RWPE2 (cell line): ENCODE measurements at regions not wholly inside any gene's neighbourhood (a gene's known extent, or its start where the extent isn't known, plus 50 kb on each side); places are given as distances from the start of the nearest gene placed in this dataset.

Experiments used
- ATAC-seq: fragments of 200-7000 bp; cut with Tn5 transposase; 3 replicates; pipeline ENCODE4 v1.9.1; 2021; ENCODE audit warnings: low read depth
- DNase-seq: peaks from one replicate; pipeline ENCODE4 v3.0.0-alpha.2; 2020; ENCODE audit warnings: low spot score
- H3K27ac ChIP-seq: fragments of 450-650 bp; 2 replicates; pipeline ENCODE4 v1.5.1; 2017; ENCODE audit warnings: mild to moderate bottlenecking; ENCODE audit not compliant: poor library complexity, severe bottlenecking
- H3K27me3 ChIP-seq: fragments of 250-450 bp; sonication (Bioruptor Pico); 2 replicates; pipeline ENCODE4 v1.5.1; 2021; ENCODE audit warnings: mild to moderate bottlenecking, moderate library complexity; ENCODE audit not compliant: insufficient read depth, poor library complexity, severe bottlenecking
- H3K36me3 ChIP-seq: fragments of 250-450 bp; sonication (Bioruptor Pico); 2 replicates; pipeline ENCODE4 v1.5.1; 2020; ENCODE audit warnings: low read depth, mild to moderate bottlenecking, moderate library complexity
- H3K4me1 ChIP-seq: fragments of 250-450 bp; sonication (Bioruptor Pico); 2 replicates; pipeline ENCODE4 v1.5.1; 2021; ENCODE audit warnings: mild to moderate bottlenecking, moderate library complexity; ENCODE audit not compliant: insufficient read depth, poor library complexity, severe bottlenecking
- H3K4me3 ChIP-seq: fragments of 250-450 bp; sonication (Bioruptor Pico); 2 replicates; pipeline ENCODE4 v1.5.1; 2021; ENCODE audit warnings: mild to moderate bottlenecking, moderate library complexity; ENCODE audit not compliant: severe bottlenecking
- H3K9me3 ChIP-seq: fragments of 250-450 bp; sonication (Bioruptor Pico); 2 replicates; pipeline ENCODE4 v1.5.1; 2021; ENCODE audit warnings: mild to moderate bottlenecking, moderate library complexity; ENCODE audit not compliant: severe bottlenecking
- TF ChIP-seq, protein P1 (sequence below): fragments of 450-650 bp; IDR thresholded peaks from one replicate; pipeline ENCODE4 v1.5.1; 2017; ENCODE audit warnings: mild to moderate bottlenecking, moderate library complexity; ENCODE audit not compliant: poor library complexity, severe bottlenecking

DNA sequence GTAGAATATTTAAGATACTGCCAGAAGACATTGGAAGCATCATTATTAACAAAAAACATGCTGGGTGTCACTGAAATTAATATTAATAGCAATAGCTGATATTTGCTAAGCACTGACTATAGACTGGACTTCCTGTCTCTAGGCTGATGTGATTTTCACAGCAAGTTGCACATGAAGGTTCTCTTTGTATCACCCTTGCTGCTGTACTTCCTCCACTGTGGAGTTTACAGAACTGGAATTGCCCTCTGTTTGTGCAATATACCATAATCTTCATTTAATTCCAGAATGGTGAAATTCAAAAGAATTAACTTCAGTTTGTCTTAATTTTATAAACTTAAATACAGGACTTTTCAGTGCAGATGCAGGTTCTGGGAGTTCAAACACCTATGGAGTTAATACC, 585.1 kb downstream of the RNF144A start:
- Histone ChIP-seq H3K4me3 (no peak overlapping the region), H3K4me1 (no peaks in the 10 kb centered on the region), H3K27me3 (no peaks in the 10 kb centered on the region), H3K27ac (no peak overlapping the region), H3K36me3 (no peaks in the 10 kb centered on the region), H3K9me3 (no peaks in the 10 kb centered on the region)
- TF ChIP-seq, protein P1, sequence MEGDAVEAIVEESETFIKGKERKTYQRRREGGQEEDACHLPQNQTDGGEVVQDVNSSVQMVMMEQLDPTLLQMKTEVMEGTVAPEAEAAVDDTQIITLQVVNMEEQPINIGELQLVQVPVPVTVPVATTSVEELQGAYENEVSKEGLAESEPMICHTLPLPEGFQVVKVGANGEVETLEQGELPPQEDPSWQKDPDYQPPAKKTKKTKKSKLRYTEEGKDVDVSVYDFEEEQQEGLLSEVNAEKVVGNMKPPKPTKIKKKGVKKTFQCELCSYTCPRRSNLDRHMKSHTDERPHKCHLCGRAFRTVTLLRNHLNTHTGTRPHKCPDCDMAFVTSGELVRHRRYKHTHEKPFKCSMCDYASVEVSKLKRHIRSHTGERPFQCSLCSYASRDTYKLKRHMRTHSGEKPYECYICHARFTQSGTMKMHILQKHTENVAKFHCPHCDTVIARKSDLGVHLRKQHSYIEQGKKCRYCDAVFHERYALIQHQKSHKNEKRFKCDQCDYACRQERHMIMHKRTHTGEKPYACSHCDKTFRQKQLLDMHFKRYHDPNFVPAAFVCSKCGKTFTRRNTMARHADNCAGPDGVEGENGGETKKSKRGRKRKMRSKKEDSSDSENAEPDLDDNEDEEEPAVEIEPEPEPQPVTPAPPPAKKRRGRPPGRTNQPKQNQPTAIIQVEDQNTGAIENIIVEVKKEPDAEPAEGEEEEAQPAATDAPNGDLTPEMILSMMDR = no peak
- DNase-seq = no peak
- no peak for ATAC-seq

DNA sequence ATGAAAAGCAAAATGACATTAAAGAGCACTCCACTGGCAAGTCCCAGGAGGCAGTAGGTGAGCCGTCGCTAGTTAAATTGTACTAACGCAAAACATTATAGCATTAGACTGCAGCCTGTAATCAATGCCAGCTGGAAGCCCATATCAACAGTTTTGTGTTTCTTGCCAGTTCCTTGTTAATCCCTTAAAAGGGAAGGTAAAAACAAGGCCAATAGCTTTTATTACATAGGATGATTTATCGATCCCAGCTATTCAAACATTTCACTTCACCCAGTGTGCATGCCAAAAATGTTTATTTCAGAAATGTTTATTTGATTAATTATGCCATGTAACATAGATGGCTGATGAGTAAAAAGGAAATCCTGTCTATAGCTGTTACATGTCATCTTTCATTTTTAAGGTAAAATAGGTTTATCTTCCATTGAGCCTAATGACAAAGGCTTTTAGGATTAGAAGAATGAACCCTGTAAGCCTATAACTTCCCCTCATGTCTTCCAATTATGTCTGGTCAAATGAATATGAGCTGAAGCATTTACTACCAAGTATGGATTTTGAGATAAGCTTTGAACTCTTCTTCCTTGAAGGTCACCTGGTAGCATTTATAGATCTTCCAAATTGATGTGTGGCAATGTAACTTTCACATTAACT, 591.2 kb downstream of the RNF144A start:
- no peaks in the 10 kb centered on the region for H3K9me3 ChIP-seq
- no peaks in the 10 kb centered on the region for H3K36me3 ChIP-seq
- H3K4me1 ChIP-seq = no peaks in the 10 kb centered on the region
- ATAC-seq (no peak), DNase-seq (no peak)
- H3K4me3 ChIP-seq = no peak overlapping the region
- H3K27me3 ChIP-seq = no peaks in the 10 kb centered on the region
- TF ChIP-seq, protein P1 = no peak
- H3K27ac ChIP-seq = no peak overlapping the region

DNA sequence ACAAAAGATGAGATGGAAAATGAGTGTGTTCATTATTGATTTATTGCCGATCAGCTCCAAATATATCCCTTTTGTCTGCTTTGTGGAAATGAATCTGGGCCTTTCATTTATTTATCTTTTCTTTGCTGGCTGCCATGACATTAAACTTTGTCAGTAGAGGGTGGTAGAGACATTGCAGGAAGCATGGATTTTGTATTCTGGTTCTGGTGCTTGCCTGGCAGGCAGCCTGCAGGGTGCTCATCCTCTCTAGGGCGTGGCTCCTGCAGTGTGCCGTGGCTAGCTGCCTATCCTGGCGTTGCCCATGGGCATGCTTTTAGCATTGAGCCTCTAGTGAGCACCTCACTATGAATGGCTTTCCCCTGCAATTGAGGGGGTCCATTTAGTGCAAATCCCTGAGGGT, 593.1 kb downstream of the RNF144A start:
- TF ChIP-seq, protein P1 = no peak
- Histone ChIP-seq H3K27me3 (no peaks in the 10 kb centered on the region), H3K4me3 (no peak overlapping the region), H3K27ac (no peak overlapping the region), H3K36me3 (no peaks in the 10 kb centered on the region), H3K9me3 (no peaks in the 10 kb centered on the region), H3K4me1 (no peaks in the 10 kb centered on the region)
- ATAC-seq (no peak), DNase-seq (no peak)

DNA sequence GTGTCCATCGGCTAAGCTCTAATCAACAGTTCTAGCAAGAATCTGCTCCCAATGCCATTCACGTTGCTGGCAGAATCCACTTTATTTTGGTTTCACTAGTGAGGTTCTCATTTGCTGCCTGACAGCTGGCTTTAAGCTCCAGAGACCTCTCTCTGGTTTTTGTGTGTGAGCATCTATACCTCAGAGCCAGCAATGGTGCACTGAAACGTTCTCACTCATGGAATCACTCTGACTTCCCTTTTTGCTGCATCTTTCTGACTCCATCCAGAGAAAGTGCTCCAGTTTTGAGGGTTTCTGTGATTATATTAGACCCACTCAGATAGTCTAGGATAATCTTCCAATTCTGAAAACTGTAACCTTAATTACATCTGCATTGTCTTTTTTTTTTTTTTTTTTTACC, 596.6 kb downstream of the RNF144A start:
- no peaks in the 10 kb centered on the region for H3K36me3 ChIP-seq
- TF ChIP-seq, protein P1 = no peak
- no peaks in the 10 kb centered on the region for H3K9me3 ChIP-seq
- H3K27ac ChIP-seq = no peak overlapping the region
- H3K27me3 ChIP-seq = no peaks in the 10 kb centered on the region
- no peaks in the 10 kb centered on the region for H3K4me1 ChIP-seq
- no peak for DNase-seq
- no peak overlapping the region for H3K4me3 ChIP-seq
- ATAC-seq = no peak

DNA sequence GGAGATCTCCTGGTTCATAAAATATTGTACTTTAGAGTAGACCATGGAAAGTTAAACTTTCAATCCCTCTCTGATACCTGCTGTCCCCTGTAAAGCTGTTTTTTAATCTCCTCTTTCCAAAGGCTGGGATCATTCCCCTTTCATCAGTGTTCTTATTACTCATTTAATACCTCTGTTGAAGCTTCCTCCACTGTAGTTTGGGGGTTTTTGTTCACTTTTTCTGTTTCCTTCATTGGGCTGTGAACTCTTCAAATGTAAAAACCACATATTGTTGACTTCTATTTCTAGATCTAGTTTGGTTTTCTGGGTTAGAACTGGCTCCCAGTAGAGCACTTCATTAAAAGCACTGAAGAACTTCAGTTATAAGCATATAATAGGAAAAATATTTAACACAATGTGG, 598.1 kb downstream of the RNF144A start:
- Histone ChIP-seq H3K27ac (no peak overlapping the region), H3K4me1 (no peaks in the 10 kb centered on the region), H3K9me3 (no peaks in the 10 kb centered on the region), H3K4me3 (no peak overlapping the region), H3K36me3 (no peaks in the 10 kb centered on the region), H3K27me3 (no peaks in the 10 kb centered on the region)
- no peak for DNase-seq
- no peak for ATAC-seq
- TF ChIP-seq, protein P1 = no peak
